ENCODE measurements at regions not wholly inside any gene's neighbourhood (a gene's known extent, or its start where the extent isn't known, plus 50 kb on each side); places are given as distances from the start of the nearest gene placed in this dataset.

GRCh38 chr17:54096216-54096615 lies 273.5 kb downstream of the KIF2B start:
- H3K4me3 ChIP-seq (ENCODE audit: low read depth, low read length) = no peak overlapping the region
- DNase-seq (ENCODE audit: low read depth) = no peak
- no peak for TF ChIP-seq CTCF (IDR thresholded peaks at IDR 0.05; ENCODE audit: insufficient read depth, low read depth, low read length, missing control alignments)

- TF ChIP-seq CTCF (IDR thresholded peaks at IDR 0.05; ENCODE audit: insufficient read depth, low read depth, low read length, missing control alignments) = no peak
- DNase-seq (ENCODE audit: low read depth) = no peak
- H3K4me3 ChIP-seq (ENCODE audit: low read depth, low read length) = no peak overlapping the region
Observed at GRCh38 chr17:54099221-54099620, 276.5 kb downstream of the KIF2B start.

GRCh38 chr17:54102246-54102645 lies 279.5 kb downstream of the KIF2B start:
- no peak for DNase-seq (ENCODE audit: low read depth)
- no peak overlapping the region for H3K4me3 ChIP-seq (ENCODE audit: low read depth, low read length)
- no peak for TF ChIP-seq CTCF (IDR thresholded peaks at IDR 0.05; ENCODE audit: insufficient read depth, low read depth, low read length, missing control alignments)

GRCh38 chr17:54111576-54111975 lies 288.8 kb downstream of the KIF2B start:
- no peak for TF ChIP-seq CTCF (IDR thresholded peaks at IDR 0.05; ENCODE audit: insufficient read depth, low read depth, low read length, missing control alignments)
- no peak for DNase-seq (ENCODE audit: low read depth)
- no peak overlapping the region for H3K4me3 ChIP-seq (ENCODE audit: low read depth, low read length)

- DNase-seq (ENCODE audit: low read depth) = no peak
- no peak overlapping the region for H3K4me3 ChIP-seq (ENCODE audit: low read depth, low read length)
- TF ChIP-seq CTCF (IDR thresholded peaks at IDR 0.05; ENCODE audit: insufficient read depth, low read depth, low read length, missing control alignments) = no peak
Observed at GRCh38 chr17:54117452-54117851, 294.7 kb downstream of the KIF2B start.

GRCh38 chr17:54124456-54124855 lies 301.7 kb downstream of the KIF2B start:
- DNase-seq (ENCODE audit: low read depth) = no peak
- no peak for TF ChIP-seq CTCF (IDR thresholded peaks at IDR 0.05; ENCODE audit: insufficient read depth, low read depth, low read length, missing control alignments)
- no peak overlapping the region for H3K4me3 ChIP-seq (ENCODE audit: low read depth, low read length)

GRCh38 chr17:54153423-54153822 lies 330.7 kb downstream of the KIF2B start:
- no peak for DNase-seq (ENCODE audit: low read depth)
- no peak for TF ChIP-seq CTCF (IDR thresholded peaks at IDR 0.05; ENCODE audit: insufficient read depth, low read depth, low read length, missing control alignments)
- H3K4me3 ChIP-seq (ENCODE audit: low read depth, low read length) = no peak overlapping the region

Data from GM12865 (cell line).